ENCODE measurements at regions not wholly inside any gene's neighbourhood (a gene's known extent, or its start where the extent isn't known, plus 50 kb on each side); places are given as distances from the start of the nearest gene placed in this dataset.
"Not testable (repeated sequence)": the region's sequence is repeated elsewhere in the genome, so short reads cannot be mapped to it uniquely, and the experiment has no call there.

DNA sequence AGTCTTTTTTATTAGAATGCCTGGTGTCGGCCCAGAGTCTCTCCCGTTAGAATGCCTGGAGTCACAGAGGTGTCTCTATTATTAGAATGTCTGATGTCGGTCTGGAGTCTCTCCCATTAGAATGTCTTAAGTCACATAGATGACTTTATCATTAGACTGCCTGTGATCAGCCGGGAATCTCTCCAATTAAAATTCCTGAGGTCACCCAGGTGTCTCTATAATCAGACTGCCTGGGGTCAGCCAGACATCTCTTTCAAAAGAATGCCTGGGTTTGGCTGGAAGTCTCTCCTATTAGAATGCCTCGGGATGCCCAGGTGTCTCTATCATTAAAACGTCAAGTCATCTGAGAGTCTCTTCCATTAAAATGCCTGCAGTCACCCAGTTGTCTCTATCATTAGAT is 1493.9 kb downstream of the UQCRFS1 start:
- H3K4me3 ChIP-seq (ENCODE audit: low read depth, low read length), result no peak overlapping the region
- no peak for DNase-seq (ENCODE audit: low read depth)
- TF ChIP-seq, protein P1, sequence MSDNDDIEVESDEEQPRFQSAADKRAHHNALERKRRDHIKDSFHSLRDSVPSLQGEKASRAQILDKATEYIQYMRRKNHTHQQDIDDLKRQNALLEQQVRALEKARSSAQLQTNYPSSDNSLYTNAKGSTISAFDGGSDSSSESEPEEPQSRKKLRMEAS (IDR thresholded peaks at IDR 0.05; ENCODE audit: low read depth, low read length), result no peak
- no peak for TF ChIP-seq MYC (IDR thresholded peaks at IDR 0.05; ENCODE audit: low read depth, low read length)
- TF ChIP-seq, protein P2, sequence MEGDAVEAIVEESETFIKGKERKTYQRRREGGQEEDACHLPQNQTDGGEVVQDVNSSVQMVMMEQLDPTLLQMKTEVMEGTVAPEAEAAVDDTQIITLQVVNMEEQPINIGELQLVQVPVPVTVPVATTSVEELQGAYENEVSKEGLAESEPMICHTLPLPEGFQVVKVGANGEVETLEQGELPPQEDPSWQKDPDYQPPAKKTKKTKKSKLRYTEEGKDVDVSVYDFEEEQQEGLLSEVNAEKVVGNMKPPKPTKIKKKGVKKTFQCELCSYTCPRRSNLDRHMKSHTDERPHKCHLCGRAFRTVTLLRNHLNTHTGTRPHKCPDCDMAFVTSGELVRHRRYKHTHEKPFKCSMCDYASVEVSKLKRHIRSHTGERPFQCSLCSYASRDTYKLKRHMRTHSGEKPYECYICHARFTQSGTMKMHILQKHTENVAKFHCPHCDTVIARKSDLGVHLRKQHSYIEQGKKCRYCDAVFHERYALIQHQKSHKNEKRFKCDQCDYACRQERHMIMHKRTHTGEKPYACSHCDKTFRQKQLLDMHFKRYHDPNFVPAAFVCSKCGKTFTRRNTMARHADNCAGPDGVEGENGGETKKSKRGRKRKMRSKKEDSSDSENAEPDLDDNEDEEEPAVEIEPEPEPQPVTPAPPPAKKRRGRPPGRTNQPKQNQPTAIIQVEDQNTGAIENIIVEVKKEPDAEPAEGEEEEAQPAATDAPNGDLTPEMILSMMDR (IDR thresholded peaks at IDR 0.05; ENCODE audit: low read depth, low read length), result no peak
- no peak for TF ChIP-seq POLR2A (IDR thresholded peaks at IDR 0.05; ENCODE audit: extremely low read depth, insufficient read length)

DNA sequence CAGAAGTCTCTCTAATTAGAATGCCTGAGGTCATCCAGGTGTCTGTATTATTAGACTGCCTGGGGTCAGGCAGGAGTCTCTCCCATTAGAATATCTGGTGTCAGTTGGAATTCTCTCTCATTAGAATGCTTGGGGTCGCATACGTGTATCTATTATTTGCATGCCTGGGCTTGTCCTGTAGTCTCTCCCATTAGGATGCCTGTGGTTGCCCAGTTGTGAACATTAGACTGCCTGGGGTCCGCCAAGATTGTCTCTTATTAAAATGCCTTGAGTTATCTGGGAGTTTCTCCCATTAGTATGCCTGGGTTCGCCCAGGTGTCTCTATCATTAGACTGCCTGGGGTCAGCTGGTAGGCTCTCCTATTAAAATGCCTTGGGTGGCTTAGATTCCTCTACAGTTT is 1494.7 kb downstream of the UQCRFS1 start:
- TF ChIP-seq POLR2A (IDR thresholded peaks at IDR 0.05; ENCODE audit: extremely low read depth, insufficient read length), result no peak
- TF ChIP-seq, protein P1 (IDR thresholded peaks at IDR 0.05; ENCODE audit: low read depth, low read length), result no peak
- TF ChIP-seq MYC (IDR thresholded peaks at IDR 0.05; ENCODE audit: low read depth, low read length), result no peak
- no peak overlapping the region for H3K4me3 ChIP-seq (ENCODE audit: low read depth, low read length)
- DNase-seq (ENCODE audit: low read depth), result no peak

DNA sequence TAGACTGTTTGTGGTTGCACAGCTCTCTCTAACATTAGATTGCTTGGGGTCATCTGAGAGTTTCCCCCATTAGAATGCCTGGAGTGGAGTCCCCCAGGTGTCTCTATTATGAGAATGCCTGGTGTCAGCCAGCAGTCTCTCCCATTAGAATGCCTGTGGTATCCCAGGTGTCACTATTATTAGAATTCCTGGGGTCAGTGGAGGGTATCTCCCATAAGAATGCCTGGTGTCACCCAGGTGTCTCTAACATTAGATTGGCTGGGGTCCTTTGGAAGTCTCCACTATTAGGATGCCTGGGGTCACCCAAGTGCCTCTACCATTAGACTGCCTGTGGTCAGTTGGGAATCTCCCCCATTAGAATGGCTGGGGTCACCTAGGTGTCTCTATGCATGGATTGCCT is 1495.1 kb downstream of the UQCRFS1 start:
- H3K4me3 ChIP-seq (ENCODE audit: low read depth, low read length), result no peak overlapping the region
- no peak for DNase-seq (ENCODE audit: low read depth)
- no peak for TF ChIP-seq POLR2A (IDR thresholded peaks at IDR 0.05; ENCODE audit: extremely low read depth, insufficient read length)
- TF ChIP-seq, protein P2 (IDR thresholded peaks at IDR 0.05; ENCODE audit: low read depth, low read length), result no peak
- TF ChIP-seq MYC (IDR thresholded peaks at IDR 0.05; ENCODE audit: low read depth, low read length), result no peak
- TF ChIP-seq, protein P1 (IDR thresholded peaks at IDR 0.05; ENCODE audit: low read depth, low read length), result no peak

DNA sequence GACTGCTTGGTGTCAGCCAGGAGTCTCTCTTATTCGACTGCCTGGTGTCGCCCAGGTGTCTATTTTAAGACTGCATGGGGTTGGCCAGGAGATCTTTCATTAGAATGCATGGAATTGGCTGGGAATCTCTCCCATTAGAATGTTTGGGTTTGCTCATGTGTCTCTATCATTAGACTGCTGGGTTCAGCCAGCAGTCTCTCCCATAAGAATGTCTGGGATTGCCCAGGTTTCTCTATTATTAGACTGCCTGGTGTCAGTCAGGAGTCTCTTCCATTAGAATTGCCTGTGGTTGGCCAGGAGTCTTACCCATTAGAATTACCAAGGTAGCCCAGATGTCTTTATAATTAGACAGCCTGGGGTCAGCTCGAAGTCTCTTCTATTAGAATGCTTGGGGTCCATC is 1496.0 kb downstream of the UQCRFS1 start:
- DNase-seq (ENCODE audit: low read depth), result no peak
- H3K4me3 ChIP-seq (ENCODE audit: low read depth, low read length), result no peak overlapping the region
- TF ChIP-seq, protein P1 (IDR thresholded peaks at IDR 0.05; ENCODE audit: low read depth, low read length), result no peak
- no peak for TF ChIP-seq MYC (IDR thresholded peaks at IDR 0.05; ENCODE audit: low read depth, low read length)
- TF ChIP-seq, protein P2 (IDR thresholded peaks at IDR 0.05; ENCODE audit: low read depth, low read length), result no peak
- TF ChIP-seq POLR2A (IDR thresholded peaks at IDR 0.05; ENCODE audit: extremely low read depth, insufficient read length), result no peak

DNA sequence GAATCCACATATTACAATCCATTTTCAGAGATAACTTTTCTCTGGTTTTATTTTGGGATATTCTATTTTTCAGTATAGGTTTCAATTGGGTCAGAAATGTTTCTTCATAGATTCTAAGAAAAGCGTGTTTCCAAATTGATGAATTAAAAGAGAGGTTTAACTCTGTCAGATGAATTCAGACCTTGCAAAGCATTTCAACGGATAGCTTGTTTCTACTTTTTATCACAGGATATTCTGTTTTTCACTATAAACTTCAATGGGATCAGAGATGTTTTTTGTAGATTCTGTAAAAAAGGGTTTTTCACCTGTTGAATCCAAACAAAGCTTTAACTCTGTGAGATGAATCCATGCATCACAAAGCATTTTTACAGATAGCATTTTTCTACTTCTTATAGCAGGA is 1498.1 kb downstream of the UQCRFS1 start:
- DNase-seq (ENCODE audit: low read depth), result no peak
- TF ChIP-seq, protein P2 (IDR thresholded peaks at IDR 0.05; ENCODE audit: low read depth, low read length), result no peak
- TF ChIP-seq MYC (IDR thresholded peaks at IDR 0.05; ENCODE audit: low read depth, low read length) (no peak), POLR2A (IDR thresholded peaks at IDR 0.05; ENCODE audit: extremely low read depth, insufficient read length) (no peak)
- TF ChIP-seq, protein P1 (IDR thresholded peaks at IDR 0.05; ENCODE audit: low read depth, low read length), result no peak
- H3K4me3 ChIP-seq (ENCODE audit: low read depth, low read length), result no peak overlapping the region

DNA sequence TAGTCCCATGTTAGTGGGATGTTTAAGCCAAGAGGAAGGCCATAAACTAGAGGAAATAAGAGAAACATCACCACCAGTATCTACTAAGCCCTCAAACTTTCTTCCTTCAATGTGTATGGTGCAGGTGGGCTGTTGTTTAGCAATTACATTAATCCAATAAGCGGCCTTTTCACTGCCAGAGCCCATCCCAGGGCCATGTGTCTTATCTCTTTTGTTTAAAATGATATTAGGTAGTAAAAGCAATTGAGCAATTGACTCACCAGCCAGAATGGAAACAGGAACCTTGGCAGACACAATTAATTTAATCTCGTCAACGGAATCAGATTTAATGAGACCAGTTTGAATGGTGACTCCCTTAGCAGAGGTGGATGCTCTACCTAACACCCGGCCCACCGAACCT is 1503.5 kb downstream of the UQCRFS1 start:
- no peak overlapping the region for H3K4me3 ChIP-seq (ENCODE audit: low read depth, low read length)
- TF ChIP-seq POLR2A (IDR thresholded peaks at IDR 0.05; ENCODE audit: extremely low read depth, insufficient read length) (no peak), MYC (IDR thresholded peaks at IDR 0.05; ENCODE audit: low read depth, low read length) (no peak)
- TF ChIP-seq, protein P2 (IDR thresholded peaks at IDR 0.05; ENCODE audit: low read depth, low read length), result no peak
- TF ChIP-seq, protein P1 (IDR thresholded peaks at IDR 0.05; ENCODE audit: low read depth, low read length), result no peak
- DNase-seq (ENCODE audit: low read depth), result no peak

DNA sequence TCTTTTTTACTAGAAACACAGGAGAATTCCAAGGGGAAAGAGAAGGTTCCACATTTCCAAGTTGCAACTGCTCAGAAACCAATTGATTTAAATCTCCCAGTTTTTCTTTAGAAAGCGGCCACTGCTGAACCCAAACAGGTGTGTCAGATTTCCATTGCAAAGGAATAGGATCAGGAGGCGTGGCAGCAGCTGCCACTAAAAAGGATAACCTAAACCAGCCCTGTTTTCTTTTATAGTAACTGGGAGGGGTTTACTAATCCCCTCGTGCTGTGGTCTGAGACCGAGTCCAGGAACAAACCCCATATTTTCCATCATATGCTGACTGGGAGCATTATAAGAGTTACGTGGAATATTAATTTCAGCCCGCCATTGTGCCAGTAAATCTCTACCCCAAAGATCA is 1504.0 kb downstream of the UQCRFS1 start:
- not testable (repeated sequence) for DNase-seq (ENCODE audit: low read depth); H3K4me3 ChIP-seq (ENCODE audit: low read depth, low read length)

DNA sequence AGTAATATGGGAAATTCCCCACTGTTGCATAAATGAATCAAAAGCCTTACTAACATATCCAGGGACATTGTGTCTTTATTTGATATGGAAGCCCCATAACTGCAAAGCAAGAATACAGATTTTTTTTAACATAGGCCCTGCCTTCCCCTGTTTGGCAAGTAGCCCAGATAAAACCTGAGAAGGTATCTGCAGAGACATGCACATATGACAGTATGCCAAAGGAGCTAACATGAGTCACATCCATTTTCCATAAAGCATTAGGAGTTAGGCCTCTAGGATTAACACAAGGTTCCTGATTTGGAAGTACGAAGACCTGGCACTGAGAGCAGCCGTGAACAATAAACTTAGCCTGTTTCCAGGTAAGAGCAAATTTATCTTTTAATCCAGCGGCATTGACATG is 1505.9 kb downstream of the UQCRFS1 start:
- H3K4me3 ChIP-seq (ENCODE audit: low read depth, low read length); DNase-seq (ENCODE audit: low read depth): not testable (repeated sequence)
